Adrenal gland (tissue), 5 donors: ENCODE measurements at regions not wholly inside any gene's neighbourhood (a gene's known extent, or its start where the extent isn't known, plus 50 kb on each side); places are given as distances from the start of the nearest gene placed in this dataset.
"Not testable (repeated sequence)": the region's sequence is repeated elsewhere in the genome, so short reads cannot be mapped to it uniquely, and the experiment has no call there.

Experiments used
- CTCF ChIP-seq, 6 experiments: fragments of 450-650 bp in 4 of 6; fragments of 200-600 bp in 2 of 6; sonication (generic) in 1 of 6; IDR thresholded peaks; 1 replicate in 5 of 6; 2 replicates in 1 of 6; pipeline versions ENCODE4 v1.5.1 to v1.8.0; 2016 to 2021; ENCODE audit warnings: antibody characterized with exemption in 6 of 6, mild to moderate bottlenecking in 2 of 6, moderate library complexity in 1 of 6
- POLR2A ChIP-seq, 2 donors: fragments of 450-650 bp; IDR thresholded peaks; one replicate each; pipeline ENCODE4 v1.6.1; 2017; ENCODE audit warnings: antibody characterized with exemption in 2 of 2, mild to moderate bottlenecking in 2 of 2, moderate library complexity in 1 of 2
- donor health status: DM: no; HTN: no; CAD: no.

- TF ChIP-seq CTCF, POLR2A (IDR thresholded peaks at IDR 0.05): not testable (repeated sequence)
Observed at GRCh38 chr2:224167781-224168180, 128.7 kb upstream of the SERPINE2 start.
